ENCODE measurements at regions not wholly inside any gene's neighbourhood (a gene's known extent, or its start where the extent isn't known, plus 50 kb on each side); places are given as distances from the start of the nearest gene placed in this dataset.

DNA sequence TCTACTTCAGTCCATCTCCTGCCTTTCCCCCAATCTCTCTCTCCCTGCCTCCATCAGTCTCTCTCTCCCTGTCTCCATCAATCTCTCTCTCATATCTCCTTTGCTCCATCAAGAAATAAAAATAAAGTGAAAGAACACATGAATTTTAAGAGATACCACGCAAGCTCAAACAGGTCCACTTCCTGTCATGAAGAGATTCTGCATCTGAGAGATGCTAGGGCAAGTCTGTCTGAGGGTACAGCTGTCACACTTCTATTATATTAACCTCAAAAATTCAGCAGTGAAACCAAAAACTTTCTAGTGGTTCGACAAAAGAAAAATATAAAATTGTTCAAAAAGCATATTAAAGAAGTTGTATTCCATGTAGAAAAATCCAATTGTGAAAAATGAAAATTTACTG, 296.8 kb upstream of the RSPO3 start:
- TF ChIP-seq, protein P1, sequence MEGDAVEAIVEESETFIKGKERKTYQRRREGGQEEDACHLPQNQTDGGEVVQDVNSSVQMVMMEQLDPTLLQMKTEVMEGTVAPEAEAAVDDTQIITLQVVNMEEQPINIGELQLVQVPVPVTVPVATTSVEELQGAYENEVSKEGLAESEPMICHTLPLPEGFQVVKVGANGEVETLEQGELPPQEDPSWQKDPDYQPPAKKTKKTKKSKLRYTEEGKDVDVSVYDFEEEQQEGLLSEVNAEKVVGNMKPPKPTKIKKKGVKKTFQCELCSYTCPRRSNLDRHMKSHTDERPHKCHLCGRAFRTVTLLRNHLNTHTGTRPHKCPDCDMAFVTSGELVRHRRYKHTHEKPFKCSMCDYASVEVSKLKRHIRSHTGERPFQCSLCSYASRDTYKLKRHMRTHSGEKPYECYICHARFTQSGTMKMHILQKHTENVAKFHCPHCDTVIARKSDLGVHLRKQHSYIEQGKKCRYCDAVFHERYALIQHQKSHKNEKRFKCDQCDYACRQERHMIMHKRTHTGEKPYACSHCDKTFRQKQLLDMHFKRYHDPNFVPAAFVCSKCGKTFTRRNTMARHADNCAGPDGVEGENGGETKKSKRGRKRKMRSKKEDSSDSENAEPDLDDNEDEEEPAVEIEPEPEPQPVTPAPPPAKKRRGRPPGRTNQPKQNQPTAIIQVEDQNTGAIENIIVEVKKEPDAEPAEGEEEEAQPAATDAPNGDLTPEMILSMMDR (IDR thresholded peaks at IDR 0.05; ENCODE audit: insufficient read depth, low read length, missing control alignments) = no peak
- ChIA-PET POLR2A (no interaction called here), CTCF (interaction anchor here (1.0 kb wide), 1 partner anchor 17 kb away, joined by 3 read pairs; no protein-coding TSS in a partner anchor)

DNA sequence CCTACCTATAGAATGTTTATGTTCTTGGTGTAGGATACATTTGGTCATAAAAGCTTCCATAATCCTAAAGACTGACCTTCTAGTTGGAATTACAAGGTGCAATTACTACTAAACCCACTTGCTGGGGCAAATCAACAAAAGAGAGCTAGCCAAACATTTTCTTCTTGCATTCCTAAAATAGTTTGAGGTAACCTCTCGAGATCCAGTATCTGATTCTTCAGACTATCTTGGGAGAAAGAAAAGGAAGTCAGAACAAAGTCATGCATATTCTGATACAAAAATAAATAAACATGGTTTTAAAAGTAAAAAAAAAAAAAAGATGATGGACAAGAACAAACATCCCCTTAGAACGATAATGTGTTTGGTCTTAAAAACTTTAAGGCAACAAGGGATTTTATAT, 294.2 kb upstream of the RSPO3 start:
- H3K4me3 ChIP-seq (ENCODE audit: low read depth, low read length) = no peak overlapping the region
- TF ChIP-seq, protein P1 (IDR thresholded peaks at IDR 0.05; ENCODE audit: insufficient read depth, low read length, missing control alignments) = no peak
- ChIA-PET CTCF (no interaction called here), POLR2A (no interaction called here)
- DNase-seq (ENCODE audit: low read depth, low spot score) = no peak

More for the DNA sequence above, 296.8 kb upstream of the RSPO3 start:
- no peak overlapping the region for H3K4me3 ChIP-seq (ENCODE audit: low read depth, low read length)
- no peak for DNase-seq (ENCODE audit: low read depth, low spot score)

DNA sequence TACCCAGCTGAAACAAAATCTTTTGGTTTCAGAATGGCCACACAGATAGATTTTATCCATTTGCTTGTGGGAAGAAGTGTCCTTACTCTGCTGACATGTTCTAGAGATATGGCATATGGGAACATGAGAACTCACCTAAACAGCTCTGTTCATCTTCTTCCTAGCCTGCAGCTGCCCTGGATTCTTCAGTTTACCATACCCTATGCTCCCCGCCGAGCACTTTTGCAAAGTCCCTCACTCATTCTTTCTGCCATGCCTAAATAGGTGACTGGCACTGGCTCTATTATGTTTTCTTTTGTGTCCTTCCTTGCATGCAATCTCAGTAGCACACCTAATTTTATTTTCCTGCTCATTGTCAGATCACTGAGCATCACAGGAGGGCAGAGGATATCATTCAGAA, 293.7 kb upstream of the RSPO3 start:
- TF ChIP-seq, protein P1 (IDR thresholded peaks at IDR 0.05; ENCODE audit: insufficient read depth, low read length, missing control alignments) = no peak
- DNase-seq (ENCODE audit: low read depth, low spot score) = no peak
- ChIA-PET POLR2A (no interaction called here), CTCF (interaction anchor here (1.9 kb wide), 1 partner anchor 20 kb away, joined by 4 read pairs; no protein-coding TSS in a partner anchor)
- no peak overlapping the region for H3K4me3 ChIP-seq (ENCODE audit: low read depth, low read length)

DNA sequence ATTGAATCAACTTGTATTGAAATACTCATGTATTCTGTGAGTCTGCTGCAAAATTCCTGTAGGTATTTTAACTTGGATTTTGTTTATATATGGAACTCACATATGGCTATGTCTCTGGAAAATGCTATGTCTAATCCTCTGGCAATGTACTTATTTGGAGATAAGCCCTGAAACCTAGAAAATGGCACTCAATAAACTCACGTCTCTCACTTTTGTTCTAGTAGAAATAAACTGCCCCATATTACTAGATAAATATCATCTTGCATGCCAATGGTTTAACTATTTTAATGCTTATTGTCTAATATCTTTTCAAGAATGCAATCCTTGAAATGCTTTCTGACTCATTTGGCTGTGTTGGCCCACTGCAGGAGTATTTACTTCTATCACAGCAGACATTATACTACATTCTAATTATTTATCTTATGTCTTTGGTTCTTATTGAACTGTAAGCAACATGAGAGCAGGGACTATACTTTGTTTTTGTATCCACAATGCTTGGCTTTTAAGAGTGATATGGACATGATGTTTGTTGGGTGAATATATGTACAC, 292.2 kb upstream of the RSPO3 start:
- POLR2A ChIA-PET = no interaction called here
- no peak overlapping the region for H3K4me3 ChIP-seq (ENCODE audit: low read depth, low read length)
- TF ChIP-seq, protein P1 (IDR thresholded peaks at IDR 0.05; ENCODE audit: insufficient read depth, low read length, missing control alignments) = no peak
- no peak for DNase-seq (ENCODE audit: low read depth, low spot score)
- CTCF ChIA-PET = interaction anchor here (1.9 kb wide), 1 partner anchor 22 kb away, joined by 4 read pairs; no protein-coding TSS in a partner anchor

DNA sequence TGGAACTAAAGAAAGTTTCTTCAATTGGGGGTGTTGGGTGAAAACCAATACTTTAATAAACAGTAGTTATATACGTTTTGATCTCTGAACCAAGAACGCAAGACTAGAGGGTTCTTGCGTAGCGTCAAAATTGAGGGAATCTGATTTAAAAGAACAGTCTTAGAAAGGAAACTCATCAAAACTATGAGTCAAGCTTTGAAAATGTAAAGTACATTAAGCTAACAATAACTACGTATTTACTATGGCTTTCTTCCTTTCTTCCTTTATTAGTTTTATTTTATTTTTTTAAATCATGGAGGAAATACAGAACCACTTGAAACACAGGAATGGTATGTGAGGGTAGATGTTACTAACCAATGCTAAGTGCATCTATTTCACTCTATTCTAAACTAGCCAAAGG, 287.0 kb upstream of the RSPO3 start:
- TF ChIP-seq, protein P1 (IDR thresholded peaks at IDR 0.05; ENCODE audit: insufficient read depth, low read length, missing control alignments) = no peak
- H3K4me3 ChIP-seq (ENCODE audit: low read depth, low read length) = no peak overlapping the region
- CTCF ChIA-PET = no interaction called here
- POLR2A ChIA-PET = no interaction called here
- no peak for DNase-seq (ENCODE audit: low read depth, low spot score)

DNA sequence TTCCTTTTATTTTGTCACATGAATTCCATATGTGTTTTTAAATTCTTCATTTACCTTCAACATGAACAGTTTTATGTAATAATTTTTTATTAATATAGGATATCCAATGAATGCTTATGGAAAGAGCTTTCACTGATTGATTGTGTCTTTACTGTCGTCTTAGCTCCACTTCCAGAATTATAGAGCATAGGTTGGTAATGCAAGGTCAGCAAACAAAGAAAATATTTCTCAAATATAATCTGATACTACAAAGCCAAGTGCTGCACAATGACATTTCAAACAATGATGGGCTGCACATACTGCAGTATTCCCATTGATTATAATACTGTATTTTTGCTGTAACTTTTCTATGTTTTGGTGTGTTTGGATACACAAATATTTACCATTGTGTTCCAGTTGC, 275.7 kb upstream of the RSPO3 start:
- DNase-seq (ENCODE audit: low read depth, low spot score) = no peak
- TF ChIP-seq, protein P1 (IDR thresholded peaks at IDR 0.05; ENCODE audit: insufficient read depth, low read length, missing control alignments) = no peak
- H3K4me3 ChIP-seq (ENCODE audit: low read depth, low read length) = no peak overlapping the region
- POLR2A ChIA-PET = no interaction called here
- CTCF ChIA-PET = no interaction called here
